Uterus (tissue), 3 donors: ENCODE measurements at regions not wholly inside any gene's neighbourhood (a gene's known extent, or its start where the extent isn't known, plus 50 kb on each side); places are given as distances from the start of the nearest gene placed in this dataset.

Experiments
- DNase-seq, 2 donors: peaks; one replicate each; pipeline ENCODE4 v3.0.0-alpha.2; 2019 to 2020
- H3K27ac ChIP-seq, 2 donors: fragments of 200-600 bp; sonication (generic); 1 replicate in 1 of 2; 2 replicates in 1 of 2; pipeline ENCODE4 v1.5.1; 2016 to 2018
- H3K27me3 ChIP-seq, 2 donors: fragments of 200-600 bp; sonication (generic); one replicate each; pipeline ENCODE4 v1.5.1; 2018 to 2019; ENCODE audit warnings: control low read depth in 1 of 2
- H3K36me3 ChIP-seq, 2 donors: fragments of 200-600 bp; sonication (generic); one replicate each; pipeline ENCODE4 v1.5.1; 2019; ENCODE audit warnings: control low read depth in 1 of 2
- H3K4me1 ChIP-seq, 2 donors: fragments of 200-600 bp; sonication (generic); one replicate each; pipeline ENCODE4 v1.5.1; 2018 to 2019; ENCODE audit warnings: control low read depth in 1 of 2
- H3K4me3 ChIP-seq, 2 donors: fragments of 200-600 bp; sonication (generic); 1 replicate in 1 of 2; 2 replicates in 1 of 2; pipeline ENCODE4 v1.5.1; 2018 to 2019; ENCODE audit warnings: mild to moderate bottlenecking in 1 of 2
- H3K9me3 ChIP-seq, 2 donors: fragments of 200-600 bp; sonication (generic); one replicate each; pipeline ENCODE4 v1.5.1; 2019; ENCODE audit warnings: control low read depth in 1 of 2
- CTCF ChIP-seq, 4 experiments: fragments of 200-600 bp in 2 of 4; fragments of 450-650 bp in 2 of 4; sonication (generic) in 2 of 4; IDR thresholded peaks; one replicate each; pipeline ENCODE4 v1.5.1; 2016 to 2019; ENCODE audit warnings: antibody characterized with exemption in 4 of 4, mild to moderate bottlenecking in 2 of 4, moderate library complexity in 1 of 4
- POLR2A ChIP-seq, 2 donors: fragments of 450-650 bp; IDR thresholded peaks; one replicate each; pipeline ENCODE4 v1.6.1; 2016; ENCODE audit warnings: antibody characterized with exemption in 2 of 2, mild to moderate bottlenecking in 1 of 2, moderate library complexity in 1 of 2
- intact Hi-C: fragments of 100-400 bp; cut with DNase I; formaldehyde crosslinking; loops from one replicate; pipeline ENCODE4 v1.15.1; 2023; ENCODE audit warnings: low total_unique reads
- donor health status: DM: yes; HTN: yes; CAD: no.

- Histone ChIP-seq H3K4me3 (no peak overlapping the region), H3K4me1 (no peaks in the 10 kb centered on the region), H3K27me3 (no peaks in the 10 kb centered on the region), H3K36me3 (no peaks in the 10 kb centered on the region), H3K27ac (no peak overlapping the region), H3K9me3 (no peaks in the 10 kb centered on the region)
- no peak for DNase-seq
- intact Hi-C loops, result no loop called here
- TF ChIP-seq CTCF (IDR thresholded peaks at IDR 0.05), result no peak
- no peak for TF ChIP-seq POLR2A (IDR thresholded peaks at IDR 0.05)
Measured at GRCh38 chr13:39946769-39947168, 291.3 kb downstream of the COG6 start.

GRCh38 chr13:39951301-39951700 lies 295.8 kb downstream of the COG6 start:
- Histone ChIP-seq H3K36me3 (no peaks in the 10 kb centered on the region), H3K4me1 (no peaks in the 10 kb centered on the region), H3K4me3 (no peak overlapping the region), H3K27me3 (no peaks in the 10 kb centered on the region), H3K27ac (no peak overlapping the region), H3K9me3 (no peaks in the 10 kb centered on the region)
- intact Hi-C loops, result no loop called here
- TF ChIP-seq CTCF (IDR thresholded peaks at IDR 0.05) (no peak), POLR2A (IDR thresholded peaks at IDR 0.05) (no peak)
- no peak for DNase-seq

- Histone ChIP-seq H3K9me3 (no peaks in the 10 kb centered on the region), H3K27ac (peak overlapping the region; percentile 25 to 51), H3K27me3 (no peaks in the 10 kb centered on the region), H3K36me3 (no peaks in the 10 kb centered on the region), H3K4me1 (no peaks in the 10 kb centered on the region), H3K4me3 (no peak overlapping the region)
- TF ChIP-seq CTCF (IDR thresholded peaks at IDR 0.05), result no peak
- peak in 1 of 2 donors; percentile 42 for DNase-seq
- intact Hi-C loops, result no loop called here
Measured at GRCh38 chr13:39952249-39953233, 297.1 kb downstream of the COG6 start.

- no peak overlapping the region for H3K27ac ChIP-seq
- H3K36me3 ChIP-seq, result no peaks in the 10 kb centered on the region
- TF ChIP-seq POLR2A (IDR thresholded peaks at IDR 0.05) (no peak), CTCF (IDR thresholded peaks at IDR 0.05) (no peak)
- no peaks in the 10 kb centered on the region for H3K4me1 ChIP-seq
- DNase-seq, result no peak
- no peaks in the 10 kb centered on the region for H3K9me3 ChIP-seq
- no peaks in the 10 kb centered on the region for H3K27me3 ChIP-seq
- intact Hi-C loops, result no loop called here
- H3K4me3 ChIP-seq, result no peak overlapping the region
Measured at GRCh38 chr13:39954476-39954875, 299.0 kb downstream of the COG6 start.

- no peaks in the 10 kb centered on the region for H3K9me3 ChIP-seq
- intact Hi-C loops, result no loop called here
- no peak for DNase-seq
Measured at GRCh38 chr13:39955560-39955959, 300.1 kb downstream of the COG6 start.

More at GRCh38 chr13:39955560-39955959, 300.1 kb downstream of the COG6 start:
- no peak for TF ChIP-seq CTCF (IDR thresholded peaks at IDR 0.05)
- TF ChIP-seq POLR2A (IDR thresholded peaks at IDR 0.05), result no peak
- H3K27ac ChIP-seq, result no peak overlapping the region
- H3K4me3 ChIP-seq, result no peak overlapping the region
- no peaks in the 10 kb centered on the region for H3K27me3 ChIP-seq
- H3K4me1 ChIP-seq, result no peaks in the 10 kb centered on the region
- H3K36me3 ChIP-seq, result no peaks in the 10 kb centered on the region
